NCI-H82 (cell line): ENCODE measurements at regions not wholly inside any gene's neighbourhood (a gene's known extent, or its start where the extent isn't known, plus 50 kb on each side); places are given as distances from the start of the nearest gene placed in this dataset.

ENCODE experiments used
- DNase-seq: peaks from one replicate; lab custom pipeline; 2025; lab: John Stamatoyannopoulos, UW

GRCh38 chr9:13330396-13331004 is 51.0 kb upstream of the MPDZ start:
- DNase-seq, result peak; percentile 25
